GM19395 (cell line): ENCODE measurements at regions not wholly inside any gene's neighbourhood (a gene's known extent, or its start where the extent isn't known, plus 50 kb on each side); places are given as distances from the start of the nearest gene placed in this dataset.

Experiments
- ATAC-seq: cut with Tn5 transposase; IDR thresholded peaks from one replicate; pipeline ENCODE4 v1.9.1; 2021; ENCODE audit warnings: mild to moderate bottlenecking, moderate library complexity; ENCODE audit not compliant: unreplicated experiment

- no peak for ATAC-seq
Observed at GRCh38 chr18:40921845-40922629, 1033.0 kb upstream of the PIK3C3 start.

- ATAC-seq: no peak
Observed at GRCh38 chr18:40917056-40917455, 1038.0 kb upstream of the PIK3C3 start.

GRCh38 chr18:40915724-40916123 lies 1039.3 kb upstream of the PIK3C3 start:
- no peak for ATAC-seq

GRCh38 chr18:40911582-40912254 lies 1043.3 kb upstream of the PIK3C3 start:
- no peak for ATAC-seq

GRCh38 chr18:40911041-40911440 lies 1044.0 kb upstream of the PIK3C3 start:
- no peak for ATAC-seq

GRCh38 chr18:40907842-40908241 lies 1047.2 kb upstream of the PIK3C3 start:
- ATAC-seq: no peak

- no peak for ATAC-seq
Observed at GRCh38 chr18:40904295-40904694, 1050.7 kb upstream of the PIK3C3 start.

GRCh38 chr18:40902436-40902835 lies 1052.6 kb upstream of the PIK3C3 start:
- no peak for ATAC-seq

GRCh38 chr18:40897884-40898283 lies 1057.2 kb upstream of the PIK3C3 start:
- ATAC-seq: no peak

- no peak for ATAC-seq
Observed at GRCh38 chr18:40883271-40883670, 1071.8 kb upstream of the PIK3C3 start.

GRCh38 chr18:40882468-40882867 lies 1072.6 kb upstream of the PIK3C3 start:
- ATAC-seq: no peak

- ATAC-seq: no peak
Observed at GRCh38 chr18:40878371-40878770, 1076.7 kb upstream of the PIK3C3 start.

GRCh38 chr18:40877096-40877495 lies 1077.9 kb upstream of the PIK3C3 start:
- no peak for ATAC-seq

GRCh38 chr18:40875101-40875615 lies 1079.9 kb upstream of the PIK3C3 start:
- no peak for ATAC-seq

GRCh38 chr18:40874233-40874632 lies 1080.8 kb upstream of the PIK3C3 start:
- no peak for ATAC-seq

GRCh38 chr18:40868110-40868858 lies 1086.8 kb upstream of the PIK3C3 start:
- ATAC-seq: no peak

- ATAC-seq: no peak
Observed at GRCh38 chr18:40867459-40867858, 1087.6 kb upstream of the PIK3C3 start.

GRCh38 chr18:40866968-40867367 lies 1088.1 kb upstream of the PIK3C3 start:
- ATAC-seq: no peak

- no peak for ATAC-seq
Observed at GRCh38 chr18:40866013-40866645, 1088.9 kb upstream of the PIK3C3 start.

- no peak for ATAC-seq
Observed at GRCh38 chr18:40864846-40865245, 1090.2 kb upstream of the PIK3C3 start.

GRCh38 chr18:40863801-40864200 lies 1091.2 kb upstream of the PIK3C3 start:
- ATAC-seq: no peak
